HepG2 (cell line): ENCODE measurements at regions not wholly inside any gene's neighbourhood (a gene's known extent, or its start where the extent isn't known, plus 50 kb on each side); places are given as distances from the start of the nearest gene placed in this dataset.

Source experiments
- CTCF ChIP-seq: sonication (generic); formaldehyde crosslinking; IDR thresholded peaks from 2 replicates; pipeline ENCODE4 v1.5.0; 2020; ENCODE audit warnings: mild to moderate bottlenecking, missing genetic modification reagents, moderate library complexity
- EP300 ChIP-seq, 3 experiments: sonication (generic) in 1 of 3; formaldehyde crosslinking in 1 of 3; IDR thresholded peaks; 2 replicates each; pipeline versions ENCODE4 v1.5.1 to v1.6.1; 2011 to 2020; ENCODE audit warnings: low read depth in 2 of 3, low read length in 2 of 3, borderline replicate concordance in 1 of 3, improper control_type of control experiment in 1 of 3, mild to moderate bottlenecking in 1 of 3, missing genetic modification reagents in 1 of 3, moderate library complexity in 1 of 3
- ESRRA ChIP-seq: sonication (generic); formaldehyde crosslinking; IDR thresholded peaks from 2 replicates; pipeline ENCODE4 v1.5.1; 2020; ENCODE audit warnings: mild to moderate bottlenecking, low read depth, missing genetic modification reagents
- ETV6 ChIP-seq: sonication (generic); formaldehyde crosslinking; conservative IDR thresholded peaks from 2 replicates; pipeline ENCODE4 v1.4.0; 2020; ENCODE audit warnings: missing genetic modification reagents
- HDAC6 ChIP-seq: fragments of 200-600 bp; sonication (generic); IDR thresholded peaks from 2 replicates; pipeline ENCODE4 v1.7.0; 2017; ENCODE audit warnings: mild to moderate bottlenecking, antibody characterized with exemption, low read length, low read depth
- HNF4G ChIP-seq, 2 experiments: sonication (generic) in 1 of 2; formaldehyde crosslinking in 1 of 2; IDR thresholded peaks; 2 replicates each; pipeline versions ENCODE4 v1.4.0 to v1.6.1; 2011 to 2020; ENCODE audit warnings: borderline replicate concordance in 2 of 2, low read depth in 2 of 2, mild to moderate bottlenecking in 2 of 2, low read length in 1 of 2, missing genetic modification reagents in 1 of 2, moderate library complexity in 1 of 2
- HNRNPK ChIP-seq: fragments of 200-400 bp; formaldehyde crosslinking; IDR thresholded peaks from 2 replicates; pipeline ENCODE4 v1.6.1; 2018; ENCODE audit warnings: low read length, low read depth, moderate library complexity, mild to moderate bottlenecking; ENCODE audit not compliant: poor library complexity, severe bottlenecking
- IRF1 ChIP-seq: sonication (generic); formaldehyde crosslinking; IDR thresholded peaks from 2 replicates; pipeline ENCODE4 v1.4.0; 2020; ENCODE audit warnings: low read depth, mild to moderate bottlenecking, missing genetic modification reagents
- KDM5A ChIP-seq: fragments of 200-600 bp; sonication (generic); IDR thresholded peaks from 2 replicates; pipeline ENCODE4 v1.7.0; 2018; ENCODE audit warnings: antibody characterized with exemption, mild to moderate bottlenecking, low read length, borderline replicate concordance
- PBX2 ChIP-seq: IDR thresholded peaks from 2 replicates; pipeline ENCODE4 v1.6.1; 2016; ENCODE audit warnings: control low read depth
- SRSF9 ChIP-seq: fragments of 200-400 bp; formaldehyde crosslinking; IDR thresholded peaks from 2 replicates; pipeline ENCODE4 v1.6.1; 2018; ENCODE audit warnings: borderline replicate concordance, mild to moderate bottlenecking, low read depth, low read length; ENCODE audit not compliant: insufficient read depth, poor library complexity, severe bottlenecking
- USF2 ChIP-seq, 2 experiments: sonication (generic) in 1 of 2; formaldehyde crosslinking in 1 of 2; IDR thresholded peaks; 2 replicates each; pipeline versions ENCODE4 v1.5.1 to v1.6.1; 2011 to 2020; ENCODE audit warnings: borderline replicate concordance in 1 of 2, low read depth in 1 of 2, low read length in 1 of 2, mild to moderate bottlenecking in 1 of 2, missing genetic modification reagents in 1 of 2, moderate library complexity in 1 of 2
- ZMYM3 ChIP-seq: sonication (generic); formaldehyde crosslinking; IDR thresholded peaks from 2 replicates; pipeline ENCODE4 v1.5.1; 2020; ENCODE audit warnings: mild to moderate bottlenecking, missing genetic modification reagents
- ZNF138 ChIP-seq: sonication (generic); formaldehyde crosslinking; IDR thresholded peaks from 2 replicates; pipeline ENCODE4 v1.5.0; 2020; ENCODE audit warnings: mild to moderate bottlenecking, low read depth, missing genetic modification reagents

- TF ChIP-seq IRF1 (no peak), ETV6 (CRISPR knock-in tag) (no peak), PBX2 (CRISPR knock-in tag) (no peak), ZMYM3 (CRISPR knock-in tag) (no peak), USF2 (IDR thresholded peaks at IDR 0.05; ENCODE audit: low read depth, low read length) (no peak), USF2 (CRISPR knock-in tag; IDR thresholded peaks at IDR 0.05; ENCODE audit: borderline replicate concordance) (no peak), HNF4G (IDR thresholded peaks at IDR 0.05; ENCODE audit: borderline replicate concordance, low read depth, low read length) (no peak), HNF4G (CRISPR knock-in tag; IDR thresholded peaks at IDR 0.05; ENCODE audit: borderline replicate concordance, low read depth) (no peak), HDAC6 (no peak), EP300 (IDR thresholded peaks at IDR 0.05; ENCODE audit: low read depth in 2 of 2, low read length in 2 of 2) (no peak), EP300 (CRISPR knock-in tag; IDR thresholded peaks at IDR 0.05; ENCODE audit: borderline replicate concordance) (no peak), CTCF (CRISPR knock-in tag) (no peak), ZNF138 (CRISPR knock-in tag) (no peak), ESRRA (no peak), SRSF9 (no peak), HNRNPK (no peak), KDM5A (no peak)
These were observed 129.2 kb upstream of the ADRA1B start for GRCh38 chr5:159786901-159787691.
